ENCODE measurements at regions not wholly inside any gene's neighbourhood (a gene's known extent, or its start where the extent isn't known, plus 50 kb on each side); places are given as distances from the start of the nearest gene placed in this dataset.
A peak's percentile ranks its signal among the peaks of the same experiment; 100 is the strongest.

DNA sequence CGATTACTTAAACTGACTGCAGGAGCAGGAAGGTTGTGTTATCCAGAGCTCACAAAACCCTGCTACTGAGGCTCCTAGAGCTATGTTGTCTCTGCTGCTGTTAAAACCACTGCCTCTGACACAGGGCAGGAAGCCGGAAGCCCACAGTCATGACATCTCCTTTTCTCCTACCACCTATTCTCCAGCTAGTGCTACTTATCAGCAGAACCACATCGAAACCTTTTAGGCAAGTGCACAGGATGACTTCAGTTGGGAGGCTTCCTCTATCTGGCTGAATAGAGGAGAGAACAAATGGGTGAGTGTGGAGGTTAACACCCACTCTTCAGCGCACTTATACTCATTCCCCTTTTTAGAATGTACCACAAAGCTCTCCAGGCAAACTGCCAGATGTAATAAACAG lies 638.0 kb downstream of the OTOL1 start:
- DNase-seq (ENCODE audit: low spot score), result no peak

DNA sequence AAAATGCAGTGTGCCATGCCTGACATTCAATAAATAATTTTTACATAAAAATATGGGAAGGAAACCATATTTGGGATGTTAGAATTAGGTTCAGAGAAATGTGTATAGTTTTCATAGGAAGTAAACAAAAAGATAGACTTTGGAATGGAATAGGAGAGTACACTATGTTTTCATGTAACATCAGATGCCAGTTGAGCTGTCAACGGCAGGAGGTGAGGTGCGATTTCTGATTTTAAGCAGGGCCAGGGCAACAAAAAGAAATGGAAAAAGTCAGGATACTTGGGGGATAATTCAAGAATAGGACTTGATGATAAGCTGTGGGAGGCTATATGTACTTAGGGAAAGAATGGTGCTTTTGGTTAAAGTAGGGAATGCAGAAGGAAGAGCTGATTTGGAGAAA lies 639.5 kb downstream of the OTOL1 start:
- DNase-seq (ENCODE audit: low spot score), result no peak

DNA sequence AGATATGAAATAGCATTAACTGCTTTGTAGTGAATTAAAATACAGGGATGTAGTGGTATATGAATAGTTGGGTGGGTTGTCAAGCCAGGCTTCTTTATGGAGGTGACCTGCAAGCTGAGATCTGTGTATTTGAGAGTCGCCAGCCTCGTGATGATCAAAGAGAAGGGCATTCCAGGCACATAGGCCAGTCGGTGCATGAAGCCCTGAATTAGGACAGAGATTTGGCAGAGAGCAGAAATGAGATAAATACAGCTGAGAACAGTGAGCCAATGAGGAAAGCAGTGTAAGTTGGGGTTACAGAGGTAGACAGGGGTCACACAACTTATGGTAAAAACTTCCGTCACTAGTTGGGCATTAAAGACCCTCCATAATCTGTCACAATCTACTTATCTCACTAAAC lies 641.9 kb downstream of the OTOL1 start:
- DNase-seq (ENCODE audit: low spot score), result no peak

DNA sequence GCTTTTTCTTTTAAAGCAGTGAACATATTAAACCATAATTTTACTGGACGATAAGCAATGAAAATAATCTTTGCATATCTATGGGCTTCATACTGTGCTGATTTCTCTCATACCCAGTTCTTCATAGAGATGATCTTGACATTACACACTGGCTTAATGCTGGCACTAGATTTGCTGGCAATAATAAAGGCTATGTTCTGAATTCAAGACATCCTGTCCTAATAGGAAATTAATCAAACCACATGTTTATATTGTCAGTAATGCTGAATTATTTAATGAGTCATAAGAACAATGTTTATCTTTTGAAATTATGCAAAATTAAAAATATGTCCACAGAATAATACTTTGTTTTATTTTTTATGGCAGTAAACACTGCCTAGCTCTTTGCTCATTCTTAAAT lies 643.2 kb downstream of the OTOL1 start:
- DNase-seq (ENCODE audit: low spot score), result no peak

DNA sequence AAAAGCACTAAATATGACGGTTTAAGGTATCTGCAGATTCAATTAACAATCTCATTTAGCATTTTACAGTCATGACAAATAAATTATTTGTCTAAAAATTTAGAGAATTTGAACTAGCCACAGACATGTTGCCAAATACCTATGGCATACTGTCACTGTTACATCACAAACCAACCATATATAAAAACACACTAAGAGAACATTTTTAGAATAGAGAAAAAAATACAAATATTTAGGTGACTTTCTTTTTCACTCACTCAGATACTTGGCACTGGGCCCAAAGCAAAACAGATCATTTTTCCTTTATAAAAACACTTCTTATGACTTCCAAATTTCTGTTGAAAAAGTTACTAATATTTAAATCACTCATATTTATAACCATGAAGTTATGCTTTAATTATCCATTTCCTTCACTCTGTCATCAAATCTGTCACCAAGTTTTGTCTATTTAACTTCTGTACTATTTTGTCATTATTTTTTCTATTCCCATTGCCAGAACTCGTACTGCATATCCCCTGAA lies 644.7 kb downstream of the OTOL1 start:
- DNase-seq (ENCODE audit: low spot score), result peak; percentile 15

DNA sequence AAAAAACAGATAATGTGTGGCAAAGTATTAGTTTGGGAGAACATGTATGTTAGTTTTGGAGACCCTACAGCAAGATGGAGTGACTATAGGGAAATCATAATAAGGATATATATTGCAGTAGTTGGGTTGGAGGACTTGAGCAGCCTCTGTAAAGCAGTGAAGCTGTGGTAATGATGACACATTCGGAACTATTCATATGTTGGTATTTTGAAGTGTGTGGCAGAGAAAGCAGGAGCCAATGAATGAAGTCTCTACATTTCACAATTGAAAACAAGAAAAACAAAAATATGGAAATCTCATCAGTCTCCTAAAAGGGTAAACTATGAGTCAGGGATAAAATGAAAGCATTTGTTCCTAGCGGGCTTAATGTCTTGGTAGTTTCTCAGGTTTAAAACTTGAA lies 645.9 kb downstream of the OTOL1 start:
- no peak for DNase-seq (ENCODE audit: low spot score)

DNA sequence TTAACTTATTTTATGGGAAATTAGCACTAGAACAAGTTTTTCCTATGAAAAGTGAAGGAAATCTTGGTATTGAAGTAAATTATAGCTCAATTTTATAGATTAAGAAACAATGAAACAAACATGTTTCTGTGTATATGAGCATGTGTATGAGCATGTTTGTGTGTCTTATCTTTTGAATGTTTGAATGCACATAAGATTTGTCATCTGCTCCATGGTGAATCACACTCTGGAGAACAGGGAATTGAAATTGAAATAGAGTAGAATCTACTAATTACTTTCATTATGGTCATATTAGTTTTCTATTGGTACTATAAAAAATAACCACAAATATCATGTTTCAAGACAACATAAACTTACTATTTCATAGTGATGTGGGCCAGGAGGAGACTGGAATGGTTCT lies 646.6 kb downstream of the OTOL1 start:
- DNase-seq (ENCODE audit: low spot score), result no peak

DNA sequence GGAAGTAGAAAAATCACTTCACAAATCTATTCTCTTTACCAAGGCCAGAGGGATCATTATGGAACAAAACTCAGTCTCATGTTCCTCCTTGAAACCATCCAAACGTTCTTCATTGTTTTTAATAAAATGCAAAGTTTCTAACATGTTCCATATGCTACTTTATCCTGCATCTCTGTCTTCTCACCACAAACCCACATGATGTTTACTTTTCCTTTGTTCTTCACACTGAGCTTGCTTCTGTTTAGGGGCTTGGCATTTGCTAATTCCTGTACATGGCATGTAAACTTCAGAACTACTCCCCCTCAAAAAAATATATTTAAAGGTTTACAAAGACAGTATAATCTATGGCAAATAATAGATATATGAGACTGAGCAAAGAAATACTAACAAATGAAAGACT lies 651.4 kb downstream of the OTOL1 start:
- DNase-seq (ENCODE audit: low spot score), result no peak

DNA sequence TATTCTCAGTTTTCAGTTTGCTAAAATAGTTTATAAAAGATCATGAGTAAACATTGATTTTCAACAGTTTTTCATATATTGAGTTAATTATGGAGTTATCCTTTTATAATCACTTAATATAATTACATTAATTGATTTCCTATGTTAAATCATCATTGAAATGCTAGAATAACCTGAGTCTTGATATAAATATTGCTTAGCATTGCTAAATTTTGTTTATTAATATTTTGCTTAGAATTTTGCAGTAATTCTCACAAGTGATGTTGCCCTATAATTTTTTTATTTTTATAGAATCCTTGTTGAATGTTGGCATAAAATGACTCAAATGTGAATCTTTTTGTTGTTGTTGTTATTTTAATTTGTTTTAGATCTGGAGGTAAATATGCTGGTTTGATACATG lies 654.2 kb downstream of the OTOL1 start:
- DNase-seq (ENCODE audit: low spot score), result no peak

DNA sequence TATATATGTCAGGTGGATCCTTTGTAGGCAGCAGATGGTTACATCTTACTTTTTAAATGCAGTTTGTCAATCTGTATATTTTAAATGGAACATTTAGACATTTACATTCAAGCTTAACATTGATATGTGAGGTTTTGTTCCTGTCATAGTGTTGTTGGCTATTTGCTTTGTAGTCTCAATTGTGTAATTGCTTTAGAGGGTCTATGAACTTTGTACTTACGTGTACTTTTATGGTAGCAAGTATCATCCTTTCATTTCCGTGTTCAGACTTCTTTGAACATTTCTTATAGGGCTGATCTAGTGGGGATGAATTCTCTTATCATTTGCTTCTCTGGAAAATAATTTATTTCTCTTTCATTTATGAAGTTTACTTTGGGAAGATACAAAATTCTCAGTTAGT lies 656.0 kb downstream of the OTOL1 start:
- DNase-seq (ENCODE audit: low spot score), result no peak

DNA sequence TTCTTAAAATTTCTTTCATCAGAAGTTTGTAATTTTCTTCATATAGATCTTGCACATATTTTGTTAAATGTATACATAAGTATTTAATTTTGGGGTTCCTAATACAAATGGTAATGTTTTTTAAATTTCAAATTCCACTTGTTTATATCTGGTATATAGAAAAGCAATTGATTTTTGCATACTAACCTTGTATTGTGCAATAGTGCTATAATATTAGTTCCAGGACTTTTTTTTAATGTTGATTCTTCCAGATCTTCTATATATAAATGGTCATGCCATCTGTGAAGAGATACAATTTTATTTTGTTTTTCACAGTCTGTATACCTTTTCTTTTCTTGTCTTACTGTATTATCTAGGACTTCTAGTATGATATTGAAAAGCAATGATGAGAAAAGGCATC lies 665.0 kb downstream of the OTOL1 start:
- DNase-seq (ENCODE audit: low spot score), result no peak

DNA sequence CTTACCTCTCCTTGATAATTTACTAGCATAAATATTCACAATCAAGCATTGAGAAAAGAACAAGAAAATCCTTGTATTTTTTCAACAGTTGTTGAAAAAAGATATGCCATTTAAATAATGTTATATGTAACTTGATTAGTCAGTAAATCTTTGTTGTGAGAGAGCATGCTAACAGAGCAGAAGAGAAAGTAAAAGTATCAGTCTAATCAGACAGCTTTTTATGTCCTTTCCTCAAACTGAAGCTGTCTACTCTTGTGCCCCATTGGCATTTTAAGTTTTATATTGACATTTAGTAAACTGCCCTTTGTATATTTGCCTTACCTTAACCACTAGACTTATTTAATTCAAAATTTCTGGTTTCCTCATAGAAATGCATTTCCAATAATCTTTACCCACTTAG lies 668.7 kb downstream of the OTOL1 start:
- no peak for DNase-seq (ENCODE audit: low spot score)

DNA sequence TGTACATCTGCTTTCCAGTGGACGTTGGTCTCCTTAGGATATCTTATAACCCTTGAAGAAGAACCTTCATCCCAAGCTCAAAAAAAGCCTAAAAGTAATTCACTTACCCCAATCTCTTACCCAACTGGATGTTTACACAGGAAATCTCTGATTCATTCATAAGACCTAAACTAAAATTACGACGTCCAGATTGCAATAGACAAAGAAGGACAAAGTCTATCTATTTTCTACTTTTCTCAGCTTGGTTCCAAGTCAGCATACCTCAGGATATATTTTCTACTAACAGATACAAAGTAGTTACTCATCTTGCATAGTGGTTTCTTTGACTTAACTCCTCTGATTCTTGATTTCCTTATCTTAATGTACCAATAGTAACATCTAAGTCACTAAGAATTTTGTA lies 669.9 kb downstream of the OTOL1 start:
- DNase-seq (ENCODE audit: low spot score), result no peak

DNA sequence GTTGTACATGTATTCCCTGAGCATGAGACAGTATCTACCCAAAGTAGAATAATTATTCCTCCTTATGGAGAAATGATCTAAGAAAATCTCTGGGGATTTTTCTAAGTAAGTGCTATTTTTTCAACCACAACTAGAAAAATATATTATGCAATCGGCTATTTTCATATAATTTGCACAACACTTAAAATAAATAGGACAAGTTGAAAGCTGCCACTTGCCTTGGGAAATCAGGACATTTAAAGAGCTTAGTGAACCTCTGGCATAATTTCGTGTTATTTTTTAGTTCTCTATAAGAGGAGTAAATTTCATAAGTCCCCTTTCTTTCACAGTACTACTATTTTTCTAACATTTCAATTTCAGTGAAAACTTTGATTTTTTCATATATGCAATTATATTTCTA lies 672.1 kb downstream of the OTOL1 start:
- no peak for DNase-seq (ENCODE audit: low spot score)

DNA sequence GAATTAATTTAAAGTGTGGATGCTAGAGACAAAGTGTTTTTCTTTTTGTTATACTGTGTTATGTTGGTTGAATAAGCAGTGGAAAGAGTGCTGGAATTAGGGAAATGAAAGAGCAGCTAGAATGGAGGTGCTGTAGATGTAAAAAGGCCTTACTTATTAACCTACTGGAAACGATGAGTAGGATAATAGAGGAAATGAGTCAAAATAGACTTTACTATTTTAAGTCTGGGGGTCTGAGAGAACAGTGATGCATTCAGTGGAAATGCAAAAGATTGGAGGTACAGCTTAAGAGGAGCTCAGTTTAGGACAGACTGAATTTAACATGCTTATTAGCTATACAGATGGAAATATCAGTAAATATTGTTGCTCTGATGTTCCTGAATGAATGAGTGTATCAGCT lies 674.0 kb downstream of the OTOL1 start:
- no peak for DNase-seq (ENCODE audit: low spot score)

DNA sequence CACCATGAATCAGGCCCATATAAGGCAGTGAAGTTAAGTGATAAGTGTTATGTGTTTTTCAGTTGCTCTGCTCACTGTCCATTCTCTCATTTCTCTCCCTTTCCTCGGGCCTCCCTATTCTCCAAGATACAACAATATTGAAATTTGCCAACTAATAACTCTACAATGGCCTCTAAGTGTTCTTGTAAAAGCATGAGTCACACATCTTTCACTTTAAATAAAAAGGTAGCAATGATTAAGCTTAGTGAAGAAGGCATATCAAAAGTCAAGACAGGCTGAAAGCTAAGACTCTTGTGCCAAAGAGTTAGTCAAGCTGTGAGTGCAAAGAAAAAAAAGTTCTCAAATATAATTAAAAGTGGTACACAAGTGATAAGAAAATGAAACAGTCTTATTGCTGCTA lies 675.4 kb downstream of the OTOL1 start:
- no peak for DNase-seq (ENCODE audit: low spot score)

DNA sequence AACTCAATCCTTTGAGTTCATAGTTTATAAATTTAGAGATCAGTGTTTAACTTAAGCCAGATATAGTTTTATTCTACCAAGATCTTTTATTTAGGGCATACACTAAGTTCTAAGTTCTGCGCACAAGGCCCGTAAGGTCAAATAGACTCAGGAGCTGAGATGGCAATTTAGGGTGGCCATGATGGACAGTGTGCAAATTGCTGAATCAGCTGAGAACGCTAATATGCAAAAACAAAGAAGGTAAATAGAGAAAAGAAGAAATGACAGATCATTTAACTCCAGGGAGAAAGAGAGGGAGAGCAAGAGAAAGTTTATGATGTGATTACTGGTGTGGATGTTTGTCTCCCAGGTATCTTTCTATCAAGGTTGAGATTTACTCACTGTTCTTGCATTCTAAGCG lies 678.5 kb downstream of the OTOL1 start:
- DNase-seq (ENCODE audit: low spot score), result no peak

DNA sequence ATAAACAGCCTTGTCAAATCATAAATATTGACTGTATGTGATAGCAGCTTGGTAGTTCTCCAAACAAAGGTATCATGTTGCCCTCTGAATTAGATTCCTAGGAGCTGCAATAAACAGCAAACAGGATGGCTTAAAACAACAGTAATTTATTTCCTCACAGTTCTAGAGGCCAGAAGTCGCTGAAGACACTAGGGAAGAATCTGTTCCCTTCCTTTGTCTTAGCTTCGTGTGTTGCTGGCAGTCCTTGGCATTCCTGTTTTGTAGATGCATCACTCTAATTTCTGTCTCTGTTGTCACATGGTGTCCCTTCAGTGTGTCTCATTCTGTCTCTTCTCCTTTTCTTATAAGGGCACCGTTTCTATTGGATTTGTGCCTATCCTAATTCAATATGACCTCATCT lies 679.3 kb downstream of the OTOL1 start:
- no peak for DNase-seq (ENCODE audit: low spot score)

DNA sequence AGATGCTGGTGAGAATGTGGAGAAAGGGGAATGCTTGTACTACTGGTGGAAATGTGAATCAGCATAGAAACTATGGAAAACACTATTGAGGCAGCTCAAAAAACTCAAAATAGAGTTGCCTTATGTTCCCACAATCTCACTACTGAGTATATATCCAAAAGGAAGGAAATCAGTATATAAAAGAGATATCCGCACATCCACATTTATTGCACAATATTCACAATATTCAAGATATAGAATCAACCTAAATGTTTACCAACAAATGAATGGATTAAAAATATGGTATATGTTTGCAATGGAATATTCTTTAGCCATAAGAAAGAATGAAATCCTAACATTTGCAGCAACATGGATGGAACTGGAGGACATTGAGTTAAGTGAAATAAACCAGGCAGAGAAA lies 686.8 kb downstream of the OTOL1 start:
- DNase-seq (ENCODE audit: low spot score), result no peak

DNA sequence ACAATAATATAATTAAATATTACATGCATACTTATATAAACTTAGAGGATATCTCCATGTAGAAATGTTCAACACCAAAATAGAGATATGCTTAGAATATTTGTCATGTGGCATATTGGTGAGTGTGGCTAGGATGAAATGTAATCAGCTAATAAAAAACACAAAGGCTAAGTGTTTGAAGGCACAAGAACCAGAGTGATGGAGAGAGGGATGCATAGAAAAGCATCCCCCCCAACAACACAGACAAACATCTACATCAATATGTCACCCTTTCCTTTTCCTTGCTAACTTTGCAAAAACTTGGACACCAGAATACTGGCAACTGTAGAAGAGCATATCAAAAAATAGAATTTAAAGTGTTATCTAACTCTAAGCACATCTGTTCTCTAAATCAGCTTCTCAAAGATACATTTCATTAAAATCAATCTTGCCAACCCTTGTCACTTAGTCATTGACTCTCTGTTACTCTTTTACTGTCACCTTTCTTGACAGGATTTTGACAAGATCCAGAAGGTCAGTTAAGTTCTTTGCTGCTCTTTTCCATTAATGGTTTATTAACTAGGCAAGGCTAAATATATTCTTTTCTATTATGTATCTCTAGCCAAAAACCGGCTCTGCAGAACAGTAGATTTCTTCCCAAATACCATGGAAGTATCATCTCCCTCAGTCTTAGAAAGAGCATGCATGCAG lies 695.9 kb downstream of the OTOL1 start:
- DNase-seq (ENCODE audit: low spot score), result no peak

DNA sequence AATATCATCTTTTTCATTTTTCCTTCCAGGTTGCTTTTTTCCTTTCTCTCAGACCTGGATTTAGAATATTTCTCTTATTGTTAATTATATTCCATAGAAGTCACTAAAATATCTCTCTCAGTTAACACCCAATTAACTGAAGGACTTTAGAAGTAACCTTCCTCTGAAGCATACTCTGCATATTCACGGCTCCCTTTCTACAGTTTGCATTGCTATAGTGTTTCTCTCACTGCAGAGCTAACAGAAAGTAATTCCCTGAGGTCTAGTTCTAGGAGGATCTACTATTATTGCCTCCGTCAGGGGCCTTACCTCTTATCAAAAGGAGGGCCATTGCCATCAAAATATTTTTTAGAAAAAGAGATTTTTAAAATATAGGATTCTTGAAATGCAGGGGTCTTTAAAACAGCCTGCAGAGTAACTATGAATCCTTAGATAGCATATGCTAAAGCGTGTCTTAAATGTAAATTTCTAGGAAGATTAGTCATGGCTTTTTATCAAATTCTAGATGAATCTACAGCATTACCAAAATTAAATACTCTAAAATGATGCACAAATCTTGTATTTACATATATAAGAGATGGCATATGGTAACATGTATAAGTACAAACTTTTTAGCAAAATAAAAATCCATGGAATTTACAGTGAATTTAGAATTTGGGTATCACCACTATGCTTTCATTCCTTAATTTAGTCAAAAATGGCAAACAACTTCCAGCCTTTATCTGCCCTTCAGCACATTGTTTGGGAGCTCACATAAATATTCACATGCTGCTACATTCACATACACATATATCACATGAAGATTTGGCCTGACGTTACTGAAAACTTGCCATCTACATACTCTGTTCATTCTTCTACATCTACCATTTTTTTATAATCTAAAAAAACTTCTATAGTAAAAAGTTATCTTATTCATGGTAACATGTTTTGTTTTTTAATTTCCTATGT lies 696.8 kb downstream of the OTOL1 start:
- DNase-seq (ENCODE audit: low spot score), result no peak

DNA sequence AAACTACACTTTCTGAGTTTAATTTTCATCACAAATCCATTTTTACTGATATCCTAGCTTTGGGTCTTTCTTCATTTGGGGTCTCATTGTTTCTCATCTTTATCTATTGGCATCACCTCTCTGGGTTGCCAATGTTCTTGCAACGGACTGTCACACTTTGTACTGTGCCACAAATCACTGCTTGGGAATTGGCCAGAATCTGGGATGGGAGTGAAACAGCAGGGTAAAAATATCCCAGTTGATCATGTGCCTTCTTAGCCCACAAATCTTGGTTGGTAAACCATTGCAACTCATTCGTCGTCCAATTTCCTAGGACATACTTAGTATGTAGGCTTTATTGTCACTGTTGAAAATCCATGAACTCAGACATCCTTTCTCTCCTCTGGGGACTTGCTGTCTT lies 698.5 kb downstream of the OTOL1 start:
- DNase-seq (ENCODE audit: low spot score), result no peak

DNA sequence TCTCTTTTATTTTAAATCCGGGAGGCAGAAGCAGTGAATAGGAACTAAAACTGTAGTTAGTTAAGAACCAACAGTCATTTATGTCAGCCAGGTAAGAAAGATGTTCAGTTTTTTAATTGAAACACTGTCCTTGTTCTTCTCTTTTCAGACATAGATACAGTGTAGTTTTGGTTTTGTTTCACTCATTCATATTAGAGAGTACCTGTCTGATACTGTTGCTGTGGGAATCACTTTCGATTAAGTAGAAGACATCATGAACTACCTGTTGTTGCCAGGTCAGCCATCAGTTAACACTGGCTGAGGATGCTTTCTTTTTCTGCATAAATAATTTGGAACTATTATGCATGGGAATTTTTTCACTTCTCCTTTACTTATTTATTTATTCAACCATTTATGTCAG lies 700.4 kb downstream of the OTOL1 start:
- DNase-seq (ENCODE audit: low spot score), result no peak
